CD14-positive monocyte (primary cell): ENCODE measurements at regions not wholly inside any gene's neighbourhood (a gene's known extent, or its start where the extent isn't known, plus 50 kb on each side); places are given as distances from the start of the nearest gene placed in this dataset.

Source experiments
- DNase-seq, 3 donors: peaks; one replicate each; pipeline ENCODE4 v3.0.0-alpha.2; 2011 to 2022
- H2AFZ ChIP-seq: 2 replicates; pipeline ENCODE4 v1.6.0; 2012; ENCODE audit warnings: mild to moderate bottlenecking, low read depth, low read length, inconsistent platforms; ENCODE audit not compliant: insufficient read depth, poor library complexity, severe bottlenecking
- H3K27ac ChIP-seq, 2 donors: 1 replicate in 1 of 2; 2 replicates in 1 of 2; pipeline ENCODE4 v1.5.1; 2012 to 2013; ENCODE audit warnings: low read length in 2 of 2, control low read depth in 1 of 2, inconsistent platforms in 1 of 2, low read depth in 1 of 2, mild to moderate bottlenecking in 1 of 2
- H3K27me3 ChIP-seq, 2 donors: one replicate each; pipeline versions ENCODE4 v1.6.0 to v1.6.1; 2011 to 2013; ENCODE audit warnings: low read length in 2 of 2; ENCODE audit not compliant: control insufficient read depth in 2 of 2, insufficient read depth in 2 of 2
- H3K36me3 ChIP-seq, 2 donors: replicated peaks in 1 of 2; 1 replicate in 1 of 2; 2 replicates in 1 of 2; pipeline versions ENCODE4 v1.5.1 to v1.6.1; 2012 to 2013; ENCODE audit warnings: low read length in 2 of 2, control low read depth in 1 of 2, inconsistent platforms in 1 of 2, mild to moderate bottlenecking in 1 of 2; ENCODE audit not compliant: insufficient read depth in 2 of 2, control insufficient read depth in 1 of 2
- H3K4me1 ChIP-seq, 2 donors: 1 replicate in 1 of 2; 2 replicates in 1 of 2; pipeline versions ENCODE4 v1.5.1 to v1.6.1; 2012 to 2013; ENCODE audit warnings: low read length in 2 of 2, control low read depth in 1 of 2, inconsistent platforms in 1 of 2, mild to moderate bottlenecking in 1 of 2, moderate library complexity in 1 of 2; ENCODE audit not compliant: insufficient read depth in 2 of 2, control insufficient read depth in 1 of 2
- H3K4me2 ChIP-seq: replicated peaks from 2 replicates; pipeline ENCODE3; 2012; ENCODE audit warnings: low read length, moderate library complexity, mild to moderate bottlenecking; ENCODE audit not compliant: poor library complexity, severe bottlenecking; ENCODE audit errors: extremely low read depth
- H3K4me3 ChIP-seq, 3 experiments: fragments of 200-600 bp in 1 of 3; sonication (generic) in 1 of 3; replicated peaks in 1 of 3; 1 replicate in 2 of 3; 2 replicates in 1 of 3; pipeline ENCODE4 v1.5.1; 2011 to 2013; ENCODE audit warnings: low read length in 3 of 3, mild to moderate bottlenecking in 3 of 3, control low read depth in 2 of 3, low read depth in 2 of 3, inconsistent platforms in 1 of 3, moderate library complexity in 1 of 3
- H3K79me2 ChIP-seq: 2 replicates; pipeline ENCODE4 v1.6.0; 2012; ENCODE audit warnings: mild to moderate bottlenecking, control low read depth, inconsistent platforms, low read length, moderate library complexity; ENCODE audit not compliant: insufficient read depth
- H3K9ac ChIP-seq: 2 replicates; pipeline ENCODE4 v1.6.0; 2017; ENCODE audit warnings: low read length, mild to moderate bottlenecking; ENCODE audit not compliant: insufficient read depth, poor library complexity, severe bottlenecking
- H3K9me3 ChIP-seq, 2 donors: replicated peaks in 1 of 2; 1 replicate in 1 of 2; 2 replicates in 1 of 2; pipeline versions ENCODE4 v1.5.1 to v1.6.1; 2012 to 2013; ENCODE audit warnings: low read length in 2 of 2, control low read depth in 1 of 2; ENCODE audit not compliant: control insufficient read depth in 1 of 2, insufficient read depth in 1 of 2
- H4K20me1 ChIP-seq: 2 replicates; pipeline ENCODE4 v1.6.0; 2012; ENCODE audit warnings: mild to moderate bottlenecking, low read length, control low read depth, moderate library complexity; ENCODE audit not compliant: insufficient read depth
- H3K27ac Mint-ChIP-seq, 7 donors: one replicate each; pipeline ENCODE4 v1.8.0; 2020; ENCODE audit warnings: mild to moderate bottlenecking in 7 of 7, mixed read lengths in 7 of 7, moderate library complexity in 6 of 7, inconsistent platforms in 2 of 7
- H3K27me3 Mint-ChIP-seq, 3 donors: one replicate each; pipeline ENCODE4 v1.8.0; 2021 to 2022; ENCODE audit warnings: low read depth in 3 of 3, mild to moderate bottlenecking in 3 of 3, mixed read lengths in 3 of 3, moderate library complexity in 3 of 3, inconsistent platforms in 1 of 3
- H3K36me3 Mint-ChIP-seq, 2 donors: one replicate each; pipeline ENCODE4 v1.8.0; 2020; ENCODE audit warnings: mixed read lengths in 2 of 2, inconsistent platforms in 1 of 2, mild to moderate bottlenecking in 1 of 2
- H3K4me1 Mint-ChIP-seq: one replicate; pipeline ENCODE4 v1.8.0; 2020; ENCODE audit warnings: mild to moderate bottlenecking, mixed read lengths
- H3K4me3 Mint-ChIP-seq, 2 donors: one replicate each; pipeline ENCODE4 v1.8.0; 2020; ENCODE audit warnings: mild to moderate bottlenecking in 2 of 2, mixed read lengths in 2 of 2, moderate library complexity in 1 of 2
- H3K9me3 Mint-ChIP-seq, 7 donors: one replicate each; pipeline ENCODE4 v1.8.0; 2020 to 2022; ENCODE audit warnings: mixed read lengths in 7 of 7, mild to moderate bottlenecking in 6 of 7, moderate library complexity in 6 of 7, inconsistent platforms in 2 of 7
- CTCF ChIP-seq: fragments of 200-600 bp; IDR thresholded peaks from one replicate; pipeline ENCODE4 v1.8.0; 2022; ENCODE audit warnings: antibody characterized with exemption, mild to moderate bottlenecking
- WGBS: methylation state at CpG from one replicate; pipeline ENCODE4 v1.1.5; 2013; ENCODE audit warnings: missing lambda C conversion rate; ENCODE audit not compliant: insufficient coverage; 5-methylcytosine and 5-hydroxymethylcytosine counted together
- intact Hi-C, 2 donors: fragments of 100-400 bp; cut with micrococcal nuclease; formaldehyde crosslinking; loops; one replicate each; pipeline versions ENCODE4 v1.15.0 to v1.15.1; 2023

DNA sequence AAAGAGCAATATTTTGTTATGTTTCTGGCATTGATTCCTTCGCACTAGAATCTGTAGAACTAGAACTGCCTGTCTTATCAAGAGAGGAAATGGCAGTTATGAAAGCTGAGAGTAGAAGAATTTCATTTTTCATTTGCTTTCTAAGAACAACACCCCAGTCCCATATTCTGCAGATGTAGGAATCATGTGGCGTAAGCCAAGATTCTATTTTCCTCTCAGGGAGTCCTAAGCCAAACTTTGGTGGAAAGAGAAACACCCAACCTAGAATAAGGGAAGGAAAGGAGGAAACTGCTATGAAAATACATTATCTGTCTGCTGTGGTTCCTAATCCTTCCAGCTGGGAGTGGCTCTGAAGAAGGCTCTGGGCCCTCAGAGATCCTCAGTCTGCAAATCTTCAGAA, 1176.9 kb upstream of the C9orf72 start:
- Mint-ChIP-seq H3K9me3 (peaks cover 0 to 6% (median 2%) of the 10 kb centered on the region in 7 donors), H3K36me3 (no peaks in the 10 kb centered on the region), H3K27ac (no peak overlapping the region), H3K4me3 (no peak overlapping the region), H3K27me3 (peaks cover 0 to 3% (median 0%) of the 10 kb centered on the region in 3 donors), H3K4me1 (no peaks in the 10 kb centered on the region)
- Histone ChIP-seq H3K9ac (no peak overlapping the region), H3K79me2 (no peaks in the 10 kb centered on the region), H3K4me2 (no peak overlapping the region), H3K36me3 (no peaks in the 10 kb centered on the region), H4K20me1 (no peaks in the 10 kb centered on the region), H3K4me1 (no peaks in the 10 kb centered on the region), H3K4me3 (no peak overlapping the region), H3K9me3 (no peaks in the 10 kb centered on the region), H3K27ac (no peak overlapping the region), H2AFZ (no peak overlapping the region), H3K27me3 (no peaks in the 10 kb centered on the region)
- intact Hi-C loops, result no loop called here
- no CpG with 5 or more reads among the region's 2 CpGs for WGBS
- no peak for DNase-seq
- no peak for TF ChIP-seq CTCF

DNA sequence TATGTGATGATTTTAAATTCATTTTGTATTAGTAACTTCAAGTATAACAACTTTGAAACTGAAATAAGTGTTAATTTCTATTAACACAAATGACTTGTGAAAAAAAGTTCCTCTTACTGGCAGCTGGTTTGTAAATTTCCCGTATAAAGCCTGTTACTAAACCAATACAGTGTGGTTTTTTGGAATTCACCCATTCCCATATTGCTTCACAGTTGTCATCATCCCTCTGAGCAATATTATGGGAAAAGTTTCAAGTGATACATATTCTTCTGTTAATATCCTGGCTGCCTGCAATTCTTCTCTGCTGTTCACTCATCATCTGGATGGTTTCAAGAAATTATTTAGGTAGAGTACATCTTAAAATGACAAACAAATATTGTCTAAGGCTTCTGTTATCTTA, 1185.1 kb upstream of the C9orf72 start:
- no peaks in the 10 kb centered on the region for H3K36me3 Mint-ChIP-seq
- H2AFZ ChIP-seq, result no peak overlapping the region

More for the DNA sequence above, 1185.1 kb upstream of the C9orf72 start:
- Mint-ChIP-seq H3K4me3 (no peak overlapping the region), H3K9me3 (peaks cover 0 to 8% (median 0%) of the 10 kb centered on the region in 7 donors), H3K27me3 (no peaks in the 10 kb centered on the region), H3K27ac (no peak overlapping the region), H3K4me1 (no peaks in the 10 kb centered on the region)
- no peak for DNase-seq
- Histone ChIP-seq H3K9ac (no peak overlapping the region), H3K36me3 (no peaks in the 10 kb centered on the region), H3K4me2 (no peak overlapping the region), H4K20me1 (no peaks in the 10 kb centered on the region), H3K79me2 (no peaks in the 10 kb centered on the region), H3K27ac (no peak overlapping the region), H3K9me3 (no peaks in the 10 kb centered on the region), H3K27me3 (no peaks in the 10 kb centered on the region), H3K4me1 (no peaks in the 10 kb centered on the region), H3K4me3 (no peak overlapping the region)
- TF ChIP-seq CTCF, result no peak
- intact Hi-C loops, result no loop called here
- WGBS, result no CpG with 5 or more reads among the region's 1 CpG
